Astrocyte of the cerebellum (primary cell): ENCODE measurements at regions not wholly inside any gene's neighbourhood (a gene's known extent, or its start where the extent isn't known, plus 50 kb on each side); places are given as distances from the start of the nearest gene placed in this dataset.

Experiments
- DNase-seq: peaks from one replicate; pipeline ENCODE4 v3.0.0-alpha.2; 2011; ENCODE audit warnings: low read depth
- H3K4me3 ChIP-seq: 2 replicates; pipeline ENCODE4 v1.5.1; 2011; ENCODE audit warnings: mild to moderate bottlenecking, low read depth, low read length, moderate library complexity
- CTCF ChIP-seq: IDR thresholded peaks from 2 replicates; pipeline ENCODE4 v1.5.1; 2012; ENCODE audit warnings: low read length, low read depth, moderate library complexity, mild to moderate bottlenecking; ENCODE audit errors: missing control alignments
- in situ Hi-C: cut with HindIII; loops from 2 replicates; pipeline ENCODE4 v1.10.0; 2017; ENCODE audit warnings: low sequenced_read_pairs

- H3K4me3 ChIP-seq = no peak overlapping the region
- in situ Hi-C loops = no loop called here
- DNase-seq = no peak
- TF ChIP-seq CTCF = no peak
Measured at GRCh38 chr1:190649553-190649952, 171.9 kb upstream of the BRINP3 start.

GRCh38 chr1:190658907-190659306, 181.2 kb upstream of the BRINP3 start:
- DNase-seq = no peak
- in situ Hi-C loops = no loop called here
- no peak for TF ChIP-seq CTCF

GRCh38 chr1:190663962-190664361, 186.3 kb upstream of the BRINP3 start:
- H3K4me3 ChIP-seq = no peak overlapping the region
- in situ Hi-C loops = no loop called here
- no peak for TF ChIP-seq CTCF
- no peak for DNase-seq

More at GRCh38 chr1:190658907-190659306, 181.2 kb upstream of the BRINP3 start:
- H3K4me3 ChIP-seq = no peak overlapping the region

GRCh38 chr1:190665045-190665444, 187.4 kb upstream of the BRINP3 start:
- in situ Hi-C loops = no loop called here
- no peak for DNase-seq
- H3K4me3 ChIP-seq = no peak overlapping the region
- no peak for TF ChIP-seq CTCF

- H3K4me3 ChIP-seq = no peak overlapping the region
- no peak for DNase-seq
- no peak for TF ChIP-seq CTCF
- in situ Hi-C loops = no loop called here
Measured at GRCh38 chr1:190667914-190668313, 190.2 kb upstream of the BRINP3 start.

- H3K4me3 ChIP-seq = no peak overlapping the region
- in situ Hi-C loops = no loop called here
- TF ChIP-seq CTCF = no peak
- DNase-seq = no peak
Measured at GRCh38 chr1:190679044-190679443, 201.4 kb upstream of the BRINP3 start.

GRCh38 chr1:190679454-190679853, 201.8 kb upstream of the BRINP3 start:
- in situ Hi-C loops = no loop called here
- H3K4me3 ChIP-seq = no peak overlapping the region
- DNase-seq = no peak
- TF ChIP-seq CTCF = no peak
